ENCODE measurements at regions not wholly inside any gene's neighbourhood (a gene's known extent, or its start where the extent isn't known, plus 50 kb on each side); places are given as distances from the start of the nearest gene placed in this dataset.

- Mint-ChIP-seq H3K36me3 (ENCODE audit: low read depth) (no peaks in the 10 kb centered on the region), H3K27me3 (no peaks in the 10 kb centered on the region), H3K9me3 (no peaks in the 10 kb centered on the region), H3K27ac (no peak overlapping the region), H3K4me1 (ENCODE audit: low read depth) (no peaks in the 10 kb centered on the region), H3K4me3 (no peak overlapping the region)
- intact Hi-C loops (cut with micrococcal nuclease): no loop called here
These were observed 202.3 kb downstream of the KIF21A start for GRCh38 chr12:39240587-39240986.

GRCh38 chr12:39239490-39240486 lies 203.1 kb downstream of the KIF21A start:
- no peak overlapping the region for H3K27ac Mint-ChIP-seq
- H3K36me3 Mint-ChIP-seq (ENCODE audit: low read depth): no peaks in the 10 kb centered on the region
- H3K4me1 Mint-ChIP-seq (ENCODE audit: low read depth): no peaks in the 10 kb centered on the region
- H3K9me3 Mint-ChIP-seq: no peaks in the 10 kb centered on the region
- no peaks in the 10 kb centered on the region for H3K27me3 Mint-ChIP-seq
- intact Hi-C loops (cut with micrococcal nuclease): no loop called here
- no peak overlapping the region for H3K4me3 Mint-ChIP-seq

- Mint-ChIP-seq H3K27ac (no peak overlapping the region), H3K27me3 (no peaks in the 10 kb centered on the region), H3K4me1 (ENCODE audit: low read depth) (no peaks in the 10 kb centered on the region), H3K4me3 (no peak overlapping the region), H3K36me3 (ENCODE audit: low read depth) (no peaks in the 10 kb centered on the region), H3K9me3 (no peaks in the 10 kb centered on the region)
- intact Hi-C loops (cut with micrococcal nuclease): no loop called here
These were observed 205.9 kb downstream of the KIF21A start for GRCh38 chr12:39237004-39237403.

- Mint-ChIP-seq H3K4me3 (no peak overlapping the region), H3K36me3 (ENCODE audit: low read depth) (no peaks in the 10 kb centered on the region), H3K27me3 (no peaks in the 10 kb centered on the region), H3K9me3 (no peaks in the 10 kb centered on the region), H3K4me1 (ENCODE audit: low read depth) (no peaks in the 10 kb centered on the region), H3K27ac (no peak overlapping the region)
- intact Hi-C loops (cut with micrococcal nuclease): no loop called here
These were observed 206.7 kb downstream of the KIF21A start for GRCh38 chr12:39235990-39236767.

- H3K27me3 Mint-ChIP-seq: no peaks in the 10 kb centered on the region
- no peak overlapping the region for H3K4me3 Mint-ChIP-seq
- no peaks in the 10 kb centered on the region for H3K36me3 Mint-ChIP-seq (ENCODE audit: low read depth)
- intact Hi-C loops (cut with micrococcal nuclease): no loop called here
- no peaks in the 10 kb centered on the region for H3K4me1 Mint-ChIP-seq (ENCODE audit: low read depth)
- peaks cover 20% of the 10 kb centered on the region for H3K9me3 Mint-ChIP-seq
- no peak overlapping the region for H3K27ac Mint-ChIP-seq
These were observed 212.8 kb downstream of the KIF21A start for GRCh38 chr12:39230086-39230485.

- H3K4me3 Mint-ChIP-seq: no peak overlapping the region
- peaks cover 39% of the 10 kb centered on the region for H3K9me3 Mint-ChIP-seq
- H3K36me3 Mint-ChIP-seq (ENCODE audit: low read depth): no peaks in the 10 kb centered on the region
- no peaks in the 10 kb centered on the region for H3K4me1 Mint-ChIP-seq (ENCODE audit: low read depth)
- no peaks in the 10 kb centered on the region for H3K27me3 Mint-ChIP-seq
- H3K27ac Mint-ChIP-seq: no peak overlapping the region
- intact Hi-C loops (cut with micrococcal nuclease): no loop called here
These were observed 215.7 kb downstream of the KIF21A start for GRCh38 chr12:39227218-39227617.

GRCh38 chr12:39224971-39225370 lies 217.9 kb downstream of the KIF21A start:
- intact Hi-C loops (cut with micrococcal nuclease): no loop called here

GRCh38 chr12:39205969-39206368 lies 237.0 kb downstream of the KIF21A start:
- H3K27me3 Mint-ChIP-seq: no peaks in the 10 kb centered on the region
- intact Hi-C loops (cut with micrococcal nuclease): no loop called here
- no peak overlapping the region for H3K27ac Mint-ChIP-seq
- no peaks in the 10 kb centered on the region for H3K4me1 Mint-ChIP-seq (ENCODE audit: low read depth)
- H3K4me3 Mint-ChIP-seq: no peak overlapping the region
- H3K36me3 Mint-ChIP-seq (ENCODE audit: low read depth): no peaks in the 10 kb centered on the region
- peaks cover 74% of the 10 kb centered on the region for H3K9me3 Mint-ChIP-seq

More at GRCh38 chr12:39224971-39225370, 217.9 kb downstream of the KIF21A start:
- no peaks in the 10 kb centered on the region for H3K36me3 Mint-ChIP-seq (ENCODE audit: low read depth)
- H3K9me3 Mint-ChIP-seq: peaks cover 33% of the 10 kb centered on the region
- H3K27ac Mint-ChIP-seq: no peak overlapping the region
- H3K27me3 Mint-ChIP-seq: no peaks in the 10 kb centered on the region
- no peaks in the 10 kb centered on the region for H3K4me1 Mint-ChIP-seq (ENCODE audit: low read depth)
- no peak overlapping the region for H3K4me3 Mint-ChIP-seq

- Mint-ChIP-seq H3K9me3 (peaks cover 68% of the 10 kb centered on the region), H3K27ac (no peak overlapping the region), H3K36me3 (ENCODE audit: low read depth) (no peaks in the 10 kb centered on the region), H3K4me3 (no peak overlapping the region), H3K4me1 (ENCODE audit: low read depth) (no peaks in the 10 kb centered on the region), H3K27me3 (no peaks in the 10 kb centered on the region)
- intact Hi-C loops (cut with micrococcal nuclease): no loop called here
These were observed 243.6 kb downstream of the KIF21A start for GRCh38 chr12:39199351-39199750.

GRCh38 chr12:39188689-39189088 lies 254.2 kb downstream of the KIF21A start:
- Mint-ChIP-seq H3K27me3 (no peaks in the 10 kb centered on the region), H3K36me3 (ENCODE audit: low read depth) (no peaks in the 10 kb centered on the region), H3K27ac (no peak overlapping the region), H3K9me3 (peaks cover 12% of the 10 kb centered on the region), H3K4me3 (no peak overlapping the region), H3K4me1 (ENCODE audit: low read depth) (no peaks in the 10 kb centered on the region)
- intact Hi-C loops (cut with micrococcal nuclease): no loop called here

- H3K4me3 Mint-ChIP-seq: no peak overlapping the region
- no peaks in the 10 kb centered on the region for H3K36me3 Mint-ChIP-seq (ENCODE audit: low read depth)
- peaks cover 20% of the 10 kb centered on the region for H3K9me3 Mint-ChIP-seq
- H3K4me1 Mint-ChIP-seq (ENCODE audit: low read depth): no peaks in the 10 kb centered on the region
- no peak overlapping the region for H3K27ac Mint-ChIP-seq
- H3K27me3 Mint-ChIP-seq: no peaks in the 10 kb centered on the region
- intact Hi-C loops (cut with micrococcal nuclease): no loop called here
These were observed 256.2 kb downstream of the KIF21A start for GRCh38 chr12:39186744-39187143.

- Mint-ChIP-seq H3K36me3 (ENCODE audit: low read depth) (no peaks in the 10 kb centered on the region), H3K4me1 (ENCODE audit: low read depth) (no peaks in the 10 kb centered on the region), H3K27me3 (no peaks in the 10 kb centered on the region), H3K9me3 (peaks cover 17% of the 10 kb centered on the region), H3K27ac (no peak overlapping the region), H3K4me3 (no peak overlapping the region)
- intact Hi-C loops (cut with micrococcal nuclease): no loop called here
These were observed 264.1 kb downstream of the KIF21A start for GRCh38 chr12:39178837-39179236.

- intact Hi-C loops (cut with micrococcal nuclease): no loop called here
- Mint-ChIP-seq H3K9me3 (peaks cover 9% of the 10 kb centered on the region), H3K4me1 (ENCODE audit: low read depth) (no peaks in the 10 kb centered on the region), H3K27ac (no peak overlapping the region), H3K27me3 (no peaks in the 10 kb centered on the region), H3K4me3 (no peak overlapping the region), H3K36me3 (ENCODE audit: low read depth) (no peaks in the 10 kb centered on the region)
These were observed 266.6 kb downstream of the KIF21A start for GRCh38 chr12:39176356-39176755.

- Mint-ChIP-seq H3K9me3 (peaks cover 9% of the 10 kb centered on the region), H3K36me3 (ENCODE audit: low read depth) (no peaks in the 10 kb centered on the region), H3K27me3 (no peaks in the 10 kb centered on the region), H3K4me1 (ENCODE audit: low read depth) (no peaks in the 10 kb centered on the region), H3K27ac (no peak overlapping the region), H3K4me3 (no peak overlapping the region)
- intact Hi-C loops (cut with micrococcal nuclease): no loop called here
These were observed 268.3 kb upstream of the CPNE8 start for GRCh38 chr12:39173726-39174125.

Measured in dendritic cell treated with granulocyte-macrophage colony-stimulating factor and Interleukin-4, amounts not matched to agents 40 ng/mL and 50 ng/mL, for 4 days (primary cell).